HCEC 1CT (cell line): ENCODE measurements at regions not wholly inside any gene's neighbourhood (a gene's known extent, or its start where the extent isn't known, plus 50 kb on each side); places are given as distances from the start of the nearest gene placed in this dataset.

Experiments
- DNase-seq: peaks from one replicate; pipeline ENCODE4 v3.0.0-alpha.2; 2017

- DNase-seq: no peak
Observed at GRCh38 chr2:82576656-82577055, 1882.4 kb downstream of the SUCLG1 start.

- no peak for DNase-seq
Observed at GRCh38 chr2:82539280-82539621, 1919.8 kb downstream of the SUCLG1 start.

DNA sequence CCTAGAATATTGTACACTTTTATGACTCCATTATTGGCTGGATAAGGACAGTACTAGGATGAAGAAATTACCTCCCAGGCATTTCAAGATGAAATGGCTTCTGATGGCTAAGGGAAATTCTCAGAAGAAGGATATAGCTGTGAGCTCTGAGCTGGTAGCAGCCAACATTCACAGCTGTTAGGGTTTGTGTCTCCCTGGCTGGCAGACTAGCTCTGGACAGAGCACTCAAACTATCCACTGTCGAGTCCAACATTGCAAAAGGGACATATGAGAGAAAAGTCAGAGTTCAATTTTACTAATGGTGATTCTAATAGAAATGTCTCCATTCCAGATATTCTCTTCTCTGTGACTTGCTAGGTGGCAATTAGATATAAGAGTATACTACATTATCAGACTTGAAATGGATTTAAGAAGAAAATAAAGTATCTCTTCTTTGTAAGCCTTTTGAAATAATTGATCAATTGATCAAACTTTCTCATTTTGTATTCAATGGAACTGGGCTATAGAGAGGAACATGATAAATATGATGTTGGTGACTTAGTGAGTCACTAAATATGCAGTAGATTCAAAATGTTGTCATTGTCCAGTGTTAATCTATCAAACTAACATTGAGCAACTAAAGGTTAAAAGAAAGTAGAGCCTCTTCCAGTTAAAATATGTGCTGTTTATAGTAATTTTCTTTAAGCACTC is 1920.3 kb downstream of the SUCLG1 start:
- DNase-seq: no peak

DNA sequence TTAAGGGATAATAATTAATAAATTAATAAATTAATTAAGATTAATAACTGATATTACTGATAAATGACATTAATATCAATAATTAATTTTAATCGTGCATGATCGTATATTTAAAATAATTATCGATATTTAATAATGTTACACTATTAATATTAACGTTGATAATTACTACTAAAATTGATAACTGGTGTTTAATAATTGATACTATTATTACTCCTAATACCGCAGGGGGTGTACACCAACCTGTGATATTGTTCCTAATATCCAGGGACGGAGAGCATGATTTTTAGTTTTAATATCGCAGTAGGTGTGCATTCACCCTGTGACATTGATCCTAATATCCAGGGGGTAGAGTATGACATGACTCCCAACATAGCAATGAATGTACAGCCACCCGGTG is 1930.8 kb downstream of the SUCLG1 start:
- DNase-seq: no peak

DNA sequence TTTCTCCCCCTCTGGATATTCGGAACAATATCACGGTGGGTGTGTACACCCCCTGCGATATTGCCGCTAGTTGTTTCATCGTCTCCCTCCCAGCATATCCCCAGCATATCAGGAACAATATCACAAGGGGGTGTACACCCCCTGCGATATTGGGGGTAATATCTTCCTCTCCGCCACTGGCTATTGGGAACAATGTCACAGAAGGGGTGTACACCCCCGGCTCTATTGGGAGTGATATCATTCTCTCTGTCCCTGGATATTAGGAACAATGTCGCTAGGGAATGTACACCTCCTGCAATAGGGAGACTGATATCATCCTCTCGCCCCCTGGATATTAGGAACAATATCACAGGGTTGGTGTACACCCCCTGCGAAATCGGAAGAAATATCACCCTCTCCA is 1932.0 kb downstream of the SUCLG1 start:
- no peak for DNase-seq

- no peak for DNase-seq
Observed at GRCh38 chr2:82526277-82526676, 1932.8 kb downstream of the SUCLG1 start.

DNA sequence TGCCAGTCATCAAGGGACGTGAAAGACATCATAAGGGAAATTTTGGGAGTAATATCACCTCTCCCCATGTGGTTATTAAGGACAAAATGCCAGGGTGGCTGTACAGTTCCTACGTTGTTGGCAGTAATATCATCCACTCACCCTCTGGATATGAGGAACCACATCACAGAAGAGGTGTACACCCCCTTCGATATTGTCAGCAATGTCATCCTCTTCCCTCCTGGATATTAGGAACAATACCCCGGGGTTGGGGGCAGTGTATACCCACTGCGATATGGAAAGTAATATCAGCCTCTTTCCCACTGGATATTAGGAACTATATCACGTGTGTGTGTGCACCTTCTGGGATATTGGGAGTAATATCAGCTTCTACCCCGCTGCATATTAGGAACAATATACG is 1933.3 kb downstream of the SUCLG1 start:
- no peak for DNase-seq

- no peak for DNase-seq
Observed at GRCh38 chr2:82524826-82525225, 1934.3 kb downstream of the SUCLG1 start.

- DNase-seq: no peak
Observed at GRCh38 chr2:82511894-82512293, 1947.2 kb downstream of the SUCLG1 start.

GRCh38 chr2:82508702-82509101 is 1950.4 kb downstream of the SUCLG1 start:
- DNase-seq: no peak

GRCh38 chr2:82507657-82508056 is 1951.4 kb downstream of the SUCLG1 start:
- no peak for DNase-seq

DNA sequence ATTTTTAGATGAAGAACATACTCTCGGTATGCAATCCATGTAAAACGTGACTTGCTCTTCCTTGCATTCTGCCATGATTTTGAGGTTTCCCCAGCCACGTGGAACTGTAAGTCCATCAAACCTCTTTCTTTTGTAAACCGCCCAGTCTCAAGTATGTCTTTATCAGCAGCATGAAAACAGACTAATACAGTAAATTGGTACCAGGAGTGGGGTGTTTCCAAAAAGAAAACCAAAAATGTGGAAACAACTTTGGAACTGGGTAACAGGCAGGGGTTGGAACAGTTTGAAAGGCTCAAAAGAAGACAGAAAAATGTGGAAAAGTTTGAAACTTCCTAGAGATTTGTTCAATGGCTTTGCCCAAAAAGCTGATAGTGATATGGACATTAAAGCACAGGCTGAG is 1957.9 kb downstream of the SUCLG1 start:
- no peak for DNase-seq

- DNase-seq: no peak
Observed at GRCh38 chr2:82498777-82499443, 1960.2 kb downstream of the SUCLG1 start.

GRCh38 chr2:82494739-82495138 is 1964.3 kb downstream of the SUCLG1 start:
- no peak for DNase-seq

DNA sequence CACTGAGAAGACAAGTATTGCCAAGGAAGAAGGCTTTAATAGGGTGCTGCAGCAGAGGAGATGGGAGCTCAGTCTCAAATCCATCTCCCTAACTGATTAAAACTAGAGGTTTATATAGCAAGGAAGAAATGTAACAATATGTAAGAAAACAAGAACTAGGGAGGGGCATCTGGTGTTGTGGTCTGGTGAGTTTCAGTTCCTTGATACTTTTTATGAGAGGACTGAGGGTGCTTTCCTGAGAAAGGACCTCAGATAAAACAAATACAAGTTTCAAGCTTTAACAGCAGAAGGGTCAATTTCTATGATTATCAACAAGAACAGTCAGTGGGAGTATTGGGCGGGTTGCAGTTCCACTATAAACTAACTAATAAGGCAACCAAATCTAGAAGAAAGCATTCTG is 1967.5 kb downstream of the SUCLG1 start:
- DNase-seq: no peak

GRCh38 chr2:82487354-82487753 is 1971.7 kb downstream of the SUCLG1 start:
- DNase-seq: no peak

GRCh38 chr2:82485701-82486100 is 1973.4 kb downstream of the SUCLG1 start:
- DNase-seq: no peak

- no peak for DNase-seq
Observed at GRCh38 chr2:82481207-82481606, 1977.9 kb downstream of the SUCLG1 start.

DNA sequence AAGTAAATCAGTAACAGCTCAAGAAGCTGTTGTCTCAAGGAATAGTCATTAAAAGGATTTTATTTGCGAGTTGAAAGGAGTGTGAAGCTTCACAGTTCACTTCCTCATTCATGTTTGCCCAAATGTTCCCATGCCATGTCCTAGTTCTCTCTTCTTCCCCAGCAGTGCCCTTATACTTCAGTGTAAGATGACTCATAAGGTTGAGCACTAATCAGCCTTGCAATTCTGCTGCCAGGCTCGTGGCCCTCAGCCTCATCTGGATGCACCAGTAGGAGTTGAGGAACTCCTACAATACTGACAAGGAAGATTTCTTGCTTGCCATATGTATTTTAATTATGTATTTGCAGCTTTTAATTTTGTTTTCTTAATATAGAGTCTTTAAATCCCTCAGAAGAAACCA is 1980.4 kb downstream of the SUCLG1 start:
- no peak for DNase-seq

DNA sequence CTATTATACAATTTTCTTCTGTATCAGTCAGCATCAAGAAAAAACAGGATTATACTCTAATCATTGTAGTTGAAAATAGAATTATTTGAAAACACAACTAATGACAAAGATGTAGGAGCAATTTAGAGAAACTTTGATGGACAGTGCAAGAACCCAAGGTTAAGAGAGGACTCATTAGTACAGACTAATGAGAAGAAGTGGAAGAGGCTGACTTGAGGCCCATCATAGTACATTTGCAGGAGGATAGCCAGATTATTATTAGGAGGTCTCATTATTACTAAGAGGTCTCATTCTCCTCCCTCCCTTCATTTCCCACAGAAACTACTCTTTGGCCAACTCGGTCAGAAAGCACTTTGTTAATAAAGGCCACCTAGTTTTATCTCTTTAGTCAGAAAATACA is 1983.0 kb downstream of the SUCLG1 start:
- DNase-seq: no peak

GRCh38 chr2:82428251-82428650 is 2030.8 kb downstream of the SUCLG1 start:
- DNase-seq: no peak

- no peak for DNase-seq
Observed at GRCh38 chr2:82412021-82412420, 2047.1 kb downstream of the SUCLG1 start.

- DNase-seq: no peak
Observed at GRCh38 chr2:82411071-82411470, 2048.0 kb downstream of the SUCLG1 start.

GRCh38 chr2:82395531-82395930 is 2063.5 kb downstream of the SUCLG1 start:
- DNase-seq: no peak

GRCh38 chr2:82391386-82391785 is 2067.7 kb downstream of the SUCLG1 start:
- DNase-seq: no peak
